Panc1 (cell line): ENCODE measurements at regions not wholly inside any gene's neighbourhood (a gene's known extent, or its start where the extent isn't known, plus 50 kb on each side); places are given as distances from the start of the nearest gene placed in this dataset.

Experiments
- POLR2AphosphoS5 ChIP-seq: IDR thresholded peaks from 2 replicates; pipeline ENCODE4 v1.6.1; 2012; ENCODE audit warnings: mild to moderate bottlenecking, low read depth, low read length, moderate library complexity
- TCF7L2 ChIP-seq: IDR thresholded peaks from 2 replicates; pipeline ENCODE4 v1.6.1; 2011; ENCODE audit warnings: mild to moderate bottlenecking, low read depth, low read length, inconsistent platforms
- TF ChIP-seq, protein P1 (sequence below): fragments of 450-650 bp; IDR thresholded peaks from 2 replicates; pipeline ENCODE4 v1.5.1; 2017; ENCODE audit warnings: mild to moderate bottlenecking
- TF ChIP-seq, protein P2 (sequence below), 2 experiments: IDR thresholded peaks; 2 replicates each; pipeline ENCODE4 v1.6.1; 2011 to 2012; ENCODE audit warnings: low read depth in 2 of 2, control low read depth in 1 of 2, low read length in 1 of 2, mild to moderate bottlenecking in 1 of 2, moderate library complexity in 1 of 2; ENCODE audit not compliant: insufficient read depth in 1 of 2

DNA sequence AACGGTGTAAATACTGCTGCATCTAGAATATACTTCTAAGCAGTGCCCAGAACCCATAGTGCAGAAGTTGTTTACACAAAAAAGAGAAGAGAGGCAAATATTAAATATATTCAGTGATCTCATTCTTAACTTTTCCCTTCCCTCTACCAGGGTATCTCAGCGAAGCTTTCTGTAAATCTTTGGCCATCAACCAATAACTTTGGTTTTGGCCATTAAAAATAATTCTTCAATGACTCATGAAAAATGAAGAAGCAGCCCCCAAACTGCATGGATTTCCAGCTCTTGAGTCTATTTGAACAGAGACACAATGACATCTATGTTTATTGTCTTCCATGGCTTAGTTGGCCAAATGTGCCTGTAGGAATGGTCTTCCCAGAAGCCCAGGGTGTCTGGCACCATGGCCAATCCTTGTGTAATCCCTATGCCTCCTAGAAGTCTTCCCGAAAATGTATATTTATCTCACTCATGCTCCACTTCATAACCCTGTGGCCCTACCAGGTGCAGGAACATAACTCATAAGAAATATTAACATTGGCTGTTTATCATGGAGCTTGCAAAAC is 646.6 kb downstream of the TOX3 start:
- TF ChIP-seq, protein P1, sequence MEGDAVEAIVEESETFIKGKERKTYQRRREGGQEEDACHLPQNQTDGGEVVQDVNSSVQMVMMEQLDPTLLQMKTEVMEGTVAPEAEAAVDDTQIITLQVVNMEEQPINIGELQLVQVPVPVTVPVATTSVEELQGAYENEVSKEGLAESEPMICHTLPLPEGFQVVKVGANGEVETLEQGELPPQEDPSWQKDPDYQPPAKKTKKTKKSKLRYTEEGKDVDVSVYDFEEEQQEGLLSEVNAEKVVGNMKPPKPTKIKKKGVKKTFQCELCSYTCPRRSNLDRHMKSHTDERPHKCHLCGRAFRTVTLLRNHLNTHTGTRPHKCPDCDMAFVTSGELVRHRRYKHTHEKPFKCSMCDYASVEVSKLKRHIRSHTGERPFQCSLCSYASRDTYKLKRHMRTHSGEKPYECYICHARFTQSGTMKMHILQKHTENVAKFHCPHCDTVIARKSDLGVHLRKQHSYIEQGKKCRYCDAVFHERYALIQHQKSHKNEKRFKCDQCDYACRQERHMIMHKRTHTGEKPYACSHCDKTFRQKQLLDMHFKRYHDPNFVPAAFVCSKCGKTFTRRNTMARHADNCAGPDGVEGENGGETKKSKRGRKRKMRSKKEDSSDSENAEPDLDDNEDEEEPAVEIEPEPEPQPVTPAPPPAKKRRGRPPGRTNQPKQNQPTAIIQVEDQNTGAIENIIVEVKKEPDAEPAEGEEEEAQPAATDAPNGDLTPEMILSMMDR: no peak
- TF ChIP-seq TCF7L2: no peak
- TF ChIP-seq POLR2AphosphoS5: no peak
- TF ChIP-seq, protein P2, sequence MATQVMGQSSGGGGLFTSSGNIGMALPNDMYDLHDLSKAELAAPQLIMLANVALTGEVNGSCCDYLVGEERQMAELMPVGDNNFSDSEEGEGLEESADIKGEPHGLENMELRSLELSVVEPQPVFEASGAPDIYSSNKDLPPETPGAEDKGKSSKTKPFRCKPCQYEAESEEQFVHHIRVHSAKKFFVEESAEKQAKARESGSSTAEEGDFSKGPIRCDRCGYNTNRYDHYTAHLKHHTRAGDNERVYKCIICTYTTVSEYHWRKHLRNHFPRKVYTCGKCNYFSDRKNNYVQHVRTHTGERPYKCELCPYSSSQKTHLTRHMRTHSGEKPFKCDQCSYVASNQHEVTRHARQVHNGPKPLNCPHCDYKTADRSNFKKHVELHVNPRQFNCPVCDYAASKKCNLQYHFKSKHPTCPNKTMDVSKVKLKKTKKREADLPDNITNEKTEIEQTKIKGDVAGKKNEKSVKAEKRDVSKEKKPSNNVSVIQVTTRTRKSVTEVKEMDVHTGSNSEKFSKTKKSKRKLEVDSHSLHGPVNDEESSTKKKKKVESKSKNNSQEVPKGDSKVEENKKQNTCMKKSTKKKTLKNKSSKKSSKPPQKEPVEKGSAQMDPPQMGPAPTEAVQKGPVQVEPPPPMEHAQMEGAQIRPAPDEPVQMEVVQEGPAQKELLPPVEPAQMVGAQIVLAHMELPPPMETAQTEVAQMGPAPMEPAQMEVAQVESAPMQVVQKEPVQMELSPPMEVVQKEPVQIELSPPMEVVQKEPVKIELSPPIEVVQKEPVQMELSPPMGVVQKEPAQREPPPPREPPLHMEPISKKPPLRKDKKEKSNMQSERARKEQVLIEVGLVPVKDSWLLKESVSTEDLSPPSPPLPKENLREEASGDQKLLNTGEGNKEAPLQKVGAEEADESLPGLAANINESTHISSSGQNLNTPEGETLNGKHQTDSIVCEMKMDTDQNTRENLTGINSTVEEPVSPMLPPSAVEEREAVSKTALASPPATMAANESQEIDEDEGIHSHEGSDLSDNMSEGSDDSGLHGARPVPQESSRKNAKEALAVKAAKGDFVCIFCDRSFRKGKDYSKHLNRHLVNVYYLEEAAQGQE (IDR thresholded peaks at IDR 0.05; ENCODE audit: insufficient read depth in 1 of 2, low read depth in 2 of 2, low read length in 1 of 2): no peak
